KMS-11 (cell line): ENCODE measurements at regions not wholly inside any gene's neighbourhood (a gene's known extent, or its start where the extent isn't known, plus 50 kb on each side); places are given as distances from the start of the nearest gene placed in this dataset.
"Not testable (repeated sequence)": the region's sequence is repeated elsewhere in the genome, so short reads cannot be mapped to it uniquely, and the experiment has no call there.

Experiments
- H2AFZ ChIP-seq: fragments of 200-600 bp; sonication (generic); 2 replicates; pipeline ENCODE4 v1.6.1; 2016; ENCODE audit warnings: antibody characterized with exemption, mixed run types, low read depth
- H3K27ac ChIP-seq: fragments of 200-600 bp; sonication (generic); 2 replicates; pipeline ENCODE4 v1.6.1; 2016; ENCODE audit warnings: mild to moderate bottlenecking, mixed run types
- H3K27me3 ChIP-seq: fragments of 200-600 bp; sonication (generic); 2 replicates; pipeline ENCODE4 v1.6.1; 2017; ENCODE audit warnings: mild to moderate bottlenecking, low read depth, mixed run types, moderate library complexity; ENCODE audit not compliant: insufficient read depth
- H3K36me3 ChIP-seq: fragments of 200-600 bp; sonication (generic); 2 replicates; pipeline ENCODE4 v1.6.1; 2017; ENCODE audit warnings: mild to moderate bottlenecking, mixed run types; ENCODE audit not compliant: insufficient read depth
- H3K4me1 ChIP-seq: fragments of 200-600 bp; sonication (generic); 2 replicates; pipeline ENCODE4 v1.6.1; 2016; ENCODE audit warnings: mild to moderate bottlenecking, low read depth, mixed run types; ENCODE audit not compliant: poor library complexity, severe bottlenecking
- H3K4me2 ChIP-seq: fragments of 200-600 bp; sonication (generic); 2 replicates; pipeline ENCODE4 v1.7.0; 2016; ENCODE audit warnings: mild to moderate bottlenecking, mixed run types
- H3K4me3 ChIP-seq: fragments of 200-600 bp; sonication (generic); IDR thresholded peaks from 2 replicates; pipeline ENCODE4 v1.6.1; 2017; ENCODE audit warnings: low read depth, low read length, mixed read lengths; ENCODE audit not compliant: insufficient read depth
- H3K79me2 ChIP-seq: fragments of 200-600 bp; sonication (generic); 2 replicates; pipeline ENCODE4 v1.6.1; 2016; ENCODE audit warnings: low read depth, mixed run types; ENCODE audit not compliant: insufficient read depth
- H3K9ac ChIP-seq: fragments of 200-600 bp; sonication (generic); 2 replicates; pipeline ENCODE4 v1.6.1; 2016; ENCODE audit warnings: mild to moderate bottlenecking, mixed run types
- H4K20me1 ChIP-seq: fragments of 200-600 bp; sonication (generic); 2 replicates; pipeline ENCODE4 v1.6.1; 2016; ENCODE audit warnings: mild to moderate bottlenecking, mixed run types; ENCODE audit not compliant: insufficient read depth
- TF ChIP-seq, protein P1 (sequence below): fragments of 200-600 bp; sonication (generic); conservative IDR thresholded peaks from 2 replicates; pipeline ENCODE4 v1.6.1; 2017; ENCODE audit warnings: low read depth, mild to moderate bottlenecking, antibody characterized with exemption, low read length, moderate library complexity, mixed read lengths

DNA sequence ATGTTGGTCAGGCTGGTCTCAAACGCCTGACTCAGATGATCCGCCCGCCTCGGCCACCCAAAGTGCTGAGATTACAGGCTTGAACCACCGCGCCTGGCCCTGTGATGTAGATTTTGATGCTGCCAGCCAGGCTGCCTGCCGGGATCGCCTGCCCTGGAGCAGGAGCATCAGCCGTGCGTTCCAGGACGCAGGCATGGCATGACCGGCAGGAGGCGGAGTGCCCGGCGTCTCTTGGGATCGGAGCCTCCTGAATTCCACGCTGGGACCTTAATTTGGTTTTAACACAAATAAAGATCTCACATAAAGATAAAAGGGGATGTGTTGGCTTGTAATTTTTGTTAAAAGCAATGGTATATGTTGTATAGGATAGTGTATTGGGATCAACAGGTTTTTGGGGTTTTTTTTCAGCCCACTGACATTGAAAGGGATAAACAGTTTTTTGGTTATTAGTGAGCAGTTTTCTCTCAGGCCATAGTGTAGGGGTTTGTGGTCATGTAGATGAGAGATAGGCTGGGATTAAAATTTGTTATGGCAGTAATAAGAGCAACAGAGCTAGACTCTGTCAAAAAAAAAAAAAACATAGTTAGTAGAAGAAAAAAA is 1406.4 kb downstream of the UQCRFS1 start:
- H3K79me2 ChIP-seq: no peaks in the 10 kb centered on the region
- no peak overlapping the region for H3K4me3 ChIP-seq
- no peaks in the 10 kb centered on the region for H4K20me1 ChIP-seq
- no peak overlapping the region for H3K9ac ChIP-seq
- no peaks in the 10 kb centered on the region for H3K27me3 ChIP-seq
- no peak overlapping the region for H3K27ac ChIP-seq
- no peak overlapping the region for H2AFZ ChIP-seq
- H3K36me3 ChIP-seq: 0 out of 2 replicates have a peak, but pooled peaks cover 4% of the 10 kb centered on the region
- TF ChIP-seq, protein P1, sequence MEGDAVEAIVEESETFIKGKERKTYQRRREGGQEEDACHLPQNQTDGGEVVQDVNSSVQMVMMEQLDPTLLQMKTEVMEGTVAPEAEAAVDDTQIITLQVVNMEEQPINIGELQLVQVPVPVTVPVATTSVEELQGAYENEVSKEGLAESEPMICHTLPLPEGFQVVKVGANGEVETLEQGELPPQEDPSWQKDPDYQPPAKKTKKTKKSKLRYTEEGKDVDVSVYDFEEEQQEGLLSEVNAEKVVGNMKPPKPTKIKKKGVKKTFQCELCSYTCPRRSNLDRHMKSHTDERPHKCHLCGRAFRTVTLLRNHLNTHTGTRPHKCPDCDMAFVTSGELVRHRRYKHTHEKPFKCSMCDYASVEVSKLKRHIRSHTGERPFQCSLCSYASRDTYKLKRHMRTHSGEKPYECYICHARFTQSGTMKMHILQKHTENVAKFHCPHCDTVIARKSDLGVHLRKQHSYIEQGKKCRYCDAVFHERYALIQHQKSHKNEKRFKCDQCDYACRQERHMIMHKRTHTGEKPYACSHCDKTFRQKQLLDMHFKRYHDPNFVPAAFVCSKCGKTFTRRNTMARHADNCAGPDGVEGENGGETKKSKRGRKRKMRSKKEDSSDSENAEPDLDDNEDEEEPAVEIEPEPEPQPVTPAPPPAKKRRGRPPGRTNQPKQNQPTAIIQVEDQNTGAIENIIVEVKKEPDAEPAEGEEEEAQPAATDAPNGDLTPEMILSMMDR: no peak
- no peaks in the 10 kb centered on the region for H3K4me1 ChIP-seq
- no peak overlapping the region for H3K4me2 ChIP-seq

DNA sequence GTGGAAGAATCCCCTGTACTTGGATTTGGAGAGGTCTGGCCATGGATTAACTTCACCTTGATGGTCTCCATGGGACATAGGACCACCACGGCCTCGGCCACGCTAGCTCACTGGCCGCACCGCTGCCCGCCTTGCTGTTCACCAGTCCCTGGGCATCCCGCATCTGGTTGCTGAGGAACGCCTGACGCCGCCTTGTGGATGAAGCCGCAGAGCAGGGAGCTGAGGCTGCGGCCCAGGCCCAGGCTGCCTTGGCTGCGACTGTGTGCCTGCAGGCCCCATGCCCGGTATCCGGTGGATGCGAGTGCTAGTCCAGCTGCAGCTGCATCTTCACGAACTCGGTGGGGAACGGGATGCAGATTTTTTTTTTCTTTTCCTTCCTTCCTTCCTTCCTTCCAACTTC is 1407.1 kb downstream of the UQCRFS1 start:
- H3K27me3 ChIP-seq: no peaks in the 10 kb centered on the region
- no peak overlapping the region for H2AFZ ChIP-seq
- H3K27ac ChIP-seq: no peak overlapping the region
- H3K36me3 ChIP-seq: 0 out of 2 replicates have a peak, but pooled peaks cover 4% of the 10 kb centered on the region
- TF ChIP-seq, protein P1: no peak
- H3K4me3 ChIP-seq: no peak overlapping the region
- no peak overlapping the region for H3K4me2 ChIP-seq
- H3K79me2 ChIP-seq: no peaks in the 10 kb centered on the region
- no peak overlapping the region for H3K9ac ChIP-seq
- no peaks in the 10 kb centered on the region for H4K20me1 ChIP-seq
- H3K4me1 ChIP-seq: no peaks in the 10 kb centered on the region

DNA sequence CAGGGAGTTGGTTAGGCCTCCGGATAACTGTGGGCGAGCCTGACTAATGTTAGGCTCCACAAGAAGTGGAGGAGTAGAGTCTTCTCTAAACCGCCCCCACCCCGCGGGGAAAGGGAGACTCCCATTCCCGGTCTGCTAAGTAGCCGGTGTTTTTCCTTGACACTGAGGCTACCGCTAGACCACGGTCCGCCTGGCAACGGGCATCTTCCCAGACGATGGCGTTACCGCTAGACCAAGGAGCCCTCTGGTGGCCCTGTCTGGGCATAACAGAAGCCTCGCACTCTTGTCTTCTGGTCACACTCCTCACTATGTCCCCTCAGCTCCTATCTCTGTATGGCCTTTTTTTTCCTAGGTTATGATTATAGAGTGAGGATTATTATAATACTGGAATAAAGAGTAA is 1410.7 kb downstream of the UQCRFS1 start:
- H3K79me2 ChIP-seq, H3K4me2 ChIP-seq, H3K36me3 ChIP-seq, H3K27me3 ChIP-seq, H3K9ac ChIP-seq, H3K4me1 ChIP-seq, H3K27ac ChIP-seq, H4K20me1 ChIP-seq, H2AFZ ChIP-seq, H3K4me3 ChIP-seq: not testable (repeated sequence)
- TF ChIP-seq, protein P1: 0 out of 2 replicates have a peak, but pooled peaks have one; percentile 19

DNA sequence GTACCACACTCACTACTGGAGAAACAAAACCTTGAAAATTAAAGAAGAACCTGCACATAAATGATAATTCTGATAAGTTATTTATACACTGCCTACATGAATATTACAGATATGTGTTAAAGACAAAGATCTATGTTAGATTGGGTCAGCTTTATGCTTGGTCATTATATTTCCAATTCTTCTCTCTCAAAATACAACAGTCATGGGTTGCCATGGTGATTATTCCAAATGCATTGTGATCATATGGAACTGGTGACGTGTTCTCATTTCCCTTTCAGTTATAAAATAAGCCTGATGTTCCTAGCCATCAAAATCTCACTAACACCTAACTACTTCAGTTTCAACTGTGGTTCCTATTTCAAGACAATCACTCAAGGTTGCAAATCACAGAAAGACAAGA is 1416.4 kb downstream of the UQCRFS1 start:
- Histone ChIP-seq H2AFZ (no peak overlapping the region), H3K27me3 (no peaks in the 10 kb centered on the region), H3K4me2 (no peak overlapping the region), H3K4me1 (peaks cover 8% of the 10 kb centered on the region), H3K27ac (no peak overlapping the region), H3K9ac (no peak overlapping the region), H4K20me1 (no peaks in the 10 kb centered on the region; the same call in 1 of the 2 replicates), H3K79me2 (peaks cover 35% of the 10 kb centered on the region), H3K36me3 (no peaks in the 10 kb centered on the region), H3K4me3 (no peak overlapping the region)
- TF ChIP-seq, protein P1: no peak
